MV-4-11 (cell line): ENCODE measurements at regions not wholly inside any gene's neighbourhood (a gene's known extent, or its start where the extent isn't known, plus 50 kb on each side); places are given as distances from the start of the nearest gene placed in this dataset.

Experiments
- DNase-seq: peaks from one replicate; lab custom pipeline; 2025; lab: John Stamatoyannopoulos, UW

DNA sequence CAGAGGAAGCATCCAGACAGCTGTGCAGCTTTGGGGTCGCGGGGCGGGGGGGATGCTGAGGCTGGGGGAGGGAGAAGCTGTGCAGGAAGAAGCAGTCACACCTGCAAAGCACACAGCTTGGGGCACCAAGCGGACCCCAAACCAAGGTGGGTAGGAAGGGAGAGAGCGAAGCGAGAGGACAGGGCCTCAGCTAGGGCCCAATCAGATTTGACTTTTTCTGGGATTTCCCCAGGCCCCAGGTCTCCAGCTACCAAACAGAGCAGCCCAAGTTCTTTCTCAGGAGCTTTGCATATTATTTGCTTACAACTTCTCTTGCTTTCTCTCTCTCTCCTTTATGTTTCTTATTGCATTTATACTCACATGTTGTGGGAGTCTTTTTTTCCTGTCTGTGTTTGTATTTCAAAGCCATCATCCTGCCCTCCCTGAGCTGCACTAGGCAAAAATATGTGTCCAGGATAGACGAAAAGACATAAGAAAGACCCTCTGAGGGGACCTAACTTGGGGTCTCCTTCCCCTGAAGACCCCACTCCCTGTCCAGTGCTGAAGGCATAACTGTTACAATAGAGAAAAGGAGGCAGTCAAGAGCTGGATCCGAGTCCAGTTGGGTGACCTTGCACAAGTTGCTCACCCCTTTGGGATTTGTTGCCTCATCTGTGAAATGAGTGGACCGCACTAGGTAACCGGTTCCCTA, 50.6 kb upstream of the SMNDC1 start:
- no peak for DNase-seq

DNA sequence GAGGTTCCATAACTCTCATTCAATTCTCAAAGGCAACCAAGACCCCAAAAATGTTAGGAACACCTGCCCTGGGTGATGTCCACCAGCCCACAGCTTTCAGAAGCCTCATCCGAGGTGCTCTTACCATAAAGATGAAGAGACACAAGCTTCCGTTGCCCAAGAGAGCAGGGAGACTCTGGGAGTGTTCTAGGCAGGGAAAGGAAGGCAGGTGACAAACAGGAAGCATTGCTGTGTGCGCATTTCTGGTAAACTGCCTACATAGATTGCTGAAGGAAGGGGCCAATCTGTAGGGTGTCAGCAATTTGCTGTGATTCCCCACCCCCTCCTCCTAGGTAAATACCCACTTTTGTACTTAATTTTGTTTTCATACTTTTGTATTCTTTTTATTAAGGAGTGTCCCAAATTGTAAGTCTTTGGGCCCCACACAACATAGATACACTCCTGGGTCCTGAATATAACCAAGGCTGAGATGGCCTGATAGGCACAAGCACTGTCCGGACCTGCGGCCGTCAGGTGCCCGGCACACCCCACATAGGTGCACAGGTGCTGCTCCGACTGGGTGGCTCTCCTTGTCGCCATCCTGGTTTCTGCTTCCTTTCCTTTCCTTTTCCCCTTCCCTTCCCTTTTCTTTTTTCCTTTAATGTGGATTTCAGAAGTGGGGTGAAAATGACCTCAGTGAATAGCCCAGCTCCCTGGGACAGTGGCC, 51.4 kb upstream of the SMNDC1 start:
- DNase-seq, result no peak

DNA sequence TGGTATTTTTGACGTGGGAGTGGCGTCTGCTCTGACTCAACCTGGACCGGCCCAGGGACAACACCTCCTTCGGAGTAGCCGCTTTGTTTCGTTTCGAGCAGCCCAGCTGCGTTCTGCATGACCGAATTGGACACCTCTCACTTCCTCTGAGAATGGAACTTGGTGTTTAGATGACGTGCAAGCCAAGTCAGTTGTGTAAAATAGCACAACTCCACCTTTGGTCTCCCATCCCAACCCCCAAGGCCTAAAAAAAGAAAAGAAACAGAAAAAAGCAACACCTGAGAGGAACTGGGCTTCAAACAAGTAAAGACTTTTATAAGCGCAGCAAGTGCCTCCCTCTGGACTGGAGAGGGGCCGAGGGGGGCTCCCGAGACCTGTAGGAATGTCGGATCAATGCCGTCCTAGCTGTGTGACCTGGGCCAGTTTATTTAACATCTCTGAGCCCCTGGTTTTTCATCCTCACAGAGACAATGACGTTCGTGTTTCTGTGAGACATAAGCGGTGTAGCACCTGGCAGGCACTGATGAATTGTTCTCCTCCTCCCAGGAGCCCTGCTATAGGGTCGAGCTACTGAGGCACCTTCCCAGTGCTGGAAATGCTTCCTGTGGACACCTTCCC, 52.0 kb upstream of the SMNDC1 start:
- peak; percentile 65 for DNase-seq

DNA sequence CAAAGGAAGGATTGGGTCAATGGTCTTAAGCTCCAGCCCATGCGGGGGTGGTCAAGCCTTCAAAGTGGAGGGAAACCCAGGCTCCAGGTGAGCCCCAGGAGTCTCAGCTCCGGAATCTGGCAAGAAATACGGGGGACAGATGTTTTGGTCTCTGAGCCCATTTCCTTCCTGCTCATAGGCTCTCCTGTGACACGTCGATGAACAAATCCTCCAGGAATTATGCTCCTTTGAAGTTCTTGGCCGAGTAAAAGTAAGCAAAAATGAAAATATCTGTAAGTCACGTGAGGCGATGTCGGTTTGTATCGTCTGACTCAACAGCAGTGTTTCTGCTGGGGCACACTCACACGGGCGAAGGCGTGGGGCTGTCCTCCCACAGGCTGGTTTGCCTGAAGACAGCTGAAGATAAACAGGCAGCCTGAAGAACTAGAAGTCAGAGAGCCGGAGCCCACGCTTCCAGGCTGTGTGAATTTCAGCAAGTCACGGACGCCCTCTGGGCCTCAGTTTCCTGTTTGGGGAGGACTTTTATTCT, 52.6 kb upstream of the SMNDC1 start:
- no peak for DNase-seq

DNA sequence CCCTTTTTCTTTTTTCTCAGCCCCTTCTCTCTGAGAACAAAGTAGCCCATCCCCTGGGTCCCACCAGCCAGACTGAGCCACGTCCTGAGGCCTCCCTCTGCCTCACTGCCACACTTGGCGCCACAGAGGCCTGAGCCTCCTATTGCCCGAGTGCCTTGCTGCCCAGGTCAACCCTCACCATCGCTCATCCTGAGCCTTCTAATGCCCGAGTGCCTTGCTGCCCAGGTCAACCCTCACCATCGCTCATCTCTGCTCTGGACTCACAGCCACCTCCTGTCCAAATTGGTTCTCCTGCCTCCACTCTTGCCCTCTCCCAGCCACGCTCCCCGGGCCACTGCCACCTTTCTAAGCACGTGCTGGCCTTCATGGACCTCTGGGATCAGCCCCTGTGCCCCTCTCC, 53.2 kb upstream of the SMNDC1 start:
- DNase-seq, result no peak

DNA sequence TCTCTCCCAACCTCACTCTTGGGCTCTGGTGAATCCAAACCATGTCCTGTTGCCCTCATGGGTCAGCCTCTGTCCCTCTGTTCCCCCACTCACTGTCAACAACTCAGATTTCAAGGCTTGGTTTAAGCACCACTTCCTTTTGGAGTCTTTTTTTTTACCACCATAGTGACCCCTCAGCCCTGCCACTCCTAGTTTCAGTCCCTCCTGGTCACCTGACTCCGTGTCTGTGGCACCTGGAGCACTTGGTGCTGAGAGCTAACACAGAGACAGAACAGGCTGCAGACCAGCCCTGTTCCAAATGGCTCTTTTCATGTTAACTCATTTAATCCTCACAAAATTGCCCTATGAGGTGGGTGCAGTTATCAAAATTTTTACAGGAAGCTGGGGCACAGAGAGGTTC, 53.6 kb upstream of the SMNDC1 start:
- no peak for DNase-seq

DNA sequence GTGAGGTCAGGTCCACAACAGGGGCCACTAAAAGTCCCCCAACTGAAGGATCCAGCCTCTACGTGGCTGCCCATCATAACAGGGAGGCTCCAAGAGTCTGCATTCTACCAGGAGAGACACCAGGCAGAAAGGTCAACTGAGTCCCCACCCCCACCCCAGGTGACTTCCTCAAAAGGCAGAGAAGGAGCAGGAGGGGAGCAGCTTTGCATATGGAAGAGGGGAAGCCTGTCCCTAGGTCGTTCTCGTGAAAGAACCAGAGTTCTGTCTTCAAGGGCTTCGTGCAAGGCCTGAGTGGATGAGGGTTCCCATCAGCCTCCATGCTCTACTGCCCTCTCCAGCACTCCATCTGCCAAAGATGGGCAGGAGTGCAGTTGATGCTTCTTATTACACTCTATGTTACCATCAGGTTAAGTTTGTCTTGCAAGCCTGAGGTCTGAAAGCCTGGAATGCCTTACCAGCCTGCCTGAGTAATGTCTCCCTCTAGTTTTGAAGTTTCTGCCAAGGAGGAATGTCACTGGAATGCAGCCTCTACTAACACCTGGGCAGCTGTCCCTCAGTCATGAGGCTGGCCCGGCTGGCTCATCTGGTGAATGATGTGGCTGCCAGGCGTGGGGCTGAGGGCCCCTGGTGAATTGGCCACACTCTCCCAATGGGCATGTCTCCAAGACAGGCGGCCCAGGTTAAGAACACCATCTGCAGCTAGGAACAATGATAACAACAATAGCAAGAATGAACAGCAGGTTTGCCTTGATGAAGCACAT, 54.3 kb upstream of the SMNDC1 start:
- DNase-seq, result no peak

DNA sequence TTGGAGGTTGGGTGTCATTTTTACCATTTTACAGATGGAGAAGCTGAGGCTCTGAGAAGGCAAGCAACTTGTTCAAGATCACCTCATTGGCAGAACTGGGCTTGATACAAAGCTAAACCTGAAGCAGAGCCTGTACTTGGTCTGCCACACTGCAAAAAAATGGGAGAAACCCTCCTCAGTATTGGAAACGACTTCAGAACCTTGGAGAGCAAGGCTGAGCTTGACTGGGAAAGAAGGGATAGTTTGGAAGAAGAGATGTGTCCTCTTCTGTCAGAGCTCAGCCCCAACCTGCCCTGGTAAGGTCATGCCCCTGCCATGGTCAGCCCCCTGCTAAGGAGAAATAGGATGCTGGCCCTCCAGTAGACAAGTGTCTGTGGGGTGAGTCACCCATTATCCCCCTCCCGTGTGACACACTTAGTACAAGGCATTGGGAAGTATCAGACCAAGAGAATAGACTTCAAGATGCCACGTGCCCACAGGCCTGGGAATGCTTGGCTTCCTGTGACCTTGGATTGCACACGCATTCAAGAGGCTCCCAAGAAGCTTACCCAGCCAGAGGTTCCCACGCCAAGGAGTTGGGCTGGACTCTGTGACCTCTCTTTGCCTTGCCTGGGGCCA, 56.2 kb upstream of the SMNDC1 start:
- no peak for DNase-seq

DNA sequence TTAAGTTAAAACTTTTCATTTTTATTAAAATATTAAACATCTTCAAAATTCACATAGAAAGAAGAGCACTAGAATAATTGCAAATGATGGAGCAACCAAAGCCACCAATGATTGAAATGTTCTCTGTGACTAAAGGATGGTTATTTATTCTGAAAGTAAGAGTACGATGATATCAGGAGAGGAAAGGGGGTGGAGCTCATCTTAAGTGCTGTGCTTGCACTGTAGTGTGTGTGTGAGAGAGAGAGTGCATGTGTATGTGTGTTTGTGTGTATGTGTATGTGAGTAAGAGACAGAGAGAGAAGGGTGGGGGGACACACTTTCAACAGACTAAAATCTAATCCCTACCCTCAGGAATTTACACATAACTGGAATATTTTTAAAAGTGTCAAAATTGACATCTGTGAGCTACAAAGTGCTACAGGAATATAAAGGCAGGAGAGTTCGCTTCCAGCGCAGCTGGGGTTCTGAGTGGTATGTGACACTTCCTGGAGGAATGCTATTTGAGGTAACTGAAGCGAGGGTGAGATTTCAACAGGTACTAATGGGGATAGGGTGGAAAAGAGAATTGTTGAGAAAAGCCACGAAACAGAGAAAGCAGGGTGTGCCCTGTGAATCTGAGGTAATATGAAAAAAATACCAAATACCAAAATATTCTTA, 57.2 kb upstream of the SMNDC1 start:
- no peak for DNase-seq

DNA sequence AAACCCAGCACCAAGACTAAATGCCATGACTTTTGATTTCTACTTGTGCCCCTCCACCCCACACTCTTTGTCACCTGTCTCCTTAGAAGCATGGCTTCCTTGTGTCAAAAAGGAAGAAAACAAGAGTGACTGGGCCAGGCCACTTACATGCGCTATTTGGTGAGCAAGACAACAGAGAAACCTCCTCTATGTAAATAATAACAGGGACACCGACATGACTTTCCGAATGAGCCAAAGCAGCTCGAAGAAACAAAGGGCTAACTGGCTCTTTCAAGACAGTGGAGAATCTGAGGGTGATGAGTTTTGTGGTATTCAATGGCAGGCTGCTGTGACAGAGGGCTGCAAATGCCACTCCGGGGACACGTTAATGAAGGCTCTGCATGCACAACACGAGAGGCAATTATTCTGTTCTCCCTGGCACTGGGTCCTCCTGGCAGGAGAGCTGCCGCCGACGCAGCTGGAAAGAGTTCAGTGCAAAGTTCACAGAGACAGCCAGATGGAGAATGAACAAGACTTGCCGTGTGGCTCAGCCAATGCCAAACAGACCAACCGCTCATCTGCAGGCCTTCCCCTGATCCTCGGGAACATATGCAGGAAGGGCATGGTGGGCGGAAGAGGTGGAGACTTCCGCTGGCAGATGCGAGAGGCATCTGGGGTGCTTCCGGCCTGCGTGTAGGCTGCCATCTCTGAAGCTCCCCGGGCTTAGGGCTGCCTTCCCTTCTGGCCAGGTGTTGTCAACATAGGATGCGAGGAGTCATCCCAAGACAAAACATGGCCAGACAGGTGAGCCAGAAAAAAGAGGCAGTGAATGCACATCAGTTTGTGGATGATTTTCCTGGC, 59.1 kb upstream of the SMNDC1 start:
- DNase-seq, result no peak

DNA sequence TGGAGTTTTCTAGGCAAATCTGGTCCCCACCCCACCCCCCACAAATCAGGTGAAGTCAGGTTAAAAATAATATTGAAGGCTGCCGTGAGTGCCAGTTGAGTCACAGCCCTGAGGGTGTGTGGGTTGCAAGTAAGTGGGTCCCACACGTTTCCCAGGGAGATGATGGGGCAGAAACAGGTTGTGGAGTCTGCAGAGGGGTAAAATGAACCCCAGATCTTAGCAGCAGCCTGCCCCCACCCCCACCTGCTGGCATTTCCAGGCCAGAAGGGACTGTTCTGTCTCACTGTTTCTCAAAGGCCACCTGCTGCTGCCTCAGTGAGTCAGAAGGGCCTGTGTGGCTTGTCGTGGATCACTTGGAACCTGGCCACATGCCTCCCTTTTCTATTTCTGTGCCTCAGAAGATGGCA, 59.8 kb upstream of the SMNDC1 start:
- DNase-seq, result no peak

DNA sequence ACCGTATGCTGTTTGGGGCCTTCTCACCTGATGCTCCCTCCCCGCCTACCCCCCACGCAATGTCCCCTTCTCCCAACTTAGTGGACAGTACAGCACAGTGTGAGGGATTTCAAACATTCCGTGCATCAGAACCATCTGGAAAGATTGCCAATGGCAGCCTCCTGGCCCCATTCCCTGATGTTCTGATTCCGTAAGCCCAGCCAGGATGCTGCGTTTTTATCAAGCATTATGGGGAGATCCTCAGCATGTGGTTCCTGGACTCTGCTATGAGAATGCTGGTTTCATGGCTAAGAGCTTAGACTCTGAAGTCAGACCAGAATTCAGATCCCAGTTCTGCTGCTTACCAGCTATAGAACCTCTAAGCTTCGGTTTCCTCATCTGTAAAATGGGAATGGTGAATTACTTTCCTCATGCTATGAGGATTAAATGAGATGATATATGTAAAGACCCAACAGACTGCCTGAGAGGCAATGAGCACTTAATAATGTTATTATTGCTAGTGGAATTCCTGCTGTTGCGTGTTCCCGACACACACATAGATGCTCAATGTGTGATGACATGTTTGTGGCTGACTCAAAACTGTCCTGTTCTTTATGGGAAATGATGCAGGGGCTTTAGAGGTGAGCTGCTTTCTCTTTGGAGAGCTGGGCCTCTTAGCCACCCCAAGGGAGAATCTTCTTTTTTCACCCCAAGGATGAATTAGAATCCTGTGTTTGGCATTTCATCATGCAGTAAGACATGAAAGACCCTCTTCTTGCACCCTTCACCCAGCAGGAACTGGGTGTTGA, 60.8 kb upstream of the SMNDC1 start:
- no peak for DNase-seq

DNA sequence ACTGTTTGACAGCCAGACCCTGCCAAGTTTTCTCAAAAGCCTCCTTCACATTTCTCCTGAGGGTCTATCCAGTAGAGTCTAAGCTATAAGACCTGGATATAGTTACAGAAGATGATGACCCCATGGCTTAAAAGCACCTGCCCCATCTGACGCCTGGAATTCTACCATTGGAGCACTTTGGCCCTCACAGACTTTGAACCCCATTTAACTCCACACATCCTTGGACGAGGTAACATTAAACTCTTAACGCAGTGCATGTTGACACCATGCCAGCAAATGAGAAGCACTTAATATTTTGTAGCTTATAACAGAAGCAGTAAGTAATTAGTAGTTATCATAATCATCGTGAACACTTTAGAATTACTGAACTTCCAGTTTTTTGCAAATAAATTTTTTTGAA, 61.9 kb upstream of the SMNDC1 start:
- DNase-seq, result no peak

DNA sequence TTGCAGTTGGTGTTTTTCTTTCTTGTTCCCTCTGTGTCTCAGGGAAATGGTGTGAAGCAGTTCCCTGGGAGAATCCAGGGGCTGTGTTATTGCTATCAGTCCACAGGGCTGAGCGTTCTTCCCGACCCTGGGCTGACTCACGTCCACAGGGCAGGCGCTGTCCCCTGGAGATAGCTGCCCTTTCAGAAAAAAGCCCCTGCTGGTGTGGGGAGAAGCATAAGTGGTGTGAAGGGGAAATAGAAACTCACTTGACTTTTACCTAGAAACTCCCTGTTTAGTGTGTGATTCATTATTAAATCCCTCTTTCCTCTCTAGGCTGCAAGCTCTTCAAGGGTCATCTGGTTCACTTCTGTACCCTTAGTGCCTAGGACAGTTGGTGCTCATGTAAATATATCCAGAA, 63.3 kb upstream of the SMNDC1 start:
- DNase-seq, result no peak

DNA sequence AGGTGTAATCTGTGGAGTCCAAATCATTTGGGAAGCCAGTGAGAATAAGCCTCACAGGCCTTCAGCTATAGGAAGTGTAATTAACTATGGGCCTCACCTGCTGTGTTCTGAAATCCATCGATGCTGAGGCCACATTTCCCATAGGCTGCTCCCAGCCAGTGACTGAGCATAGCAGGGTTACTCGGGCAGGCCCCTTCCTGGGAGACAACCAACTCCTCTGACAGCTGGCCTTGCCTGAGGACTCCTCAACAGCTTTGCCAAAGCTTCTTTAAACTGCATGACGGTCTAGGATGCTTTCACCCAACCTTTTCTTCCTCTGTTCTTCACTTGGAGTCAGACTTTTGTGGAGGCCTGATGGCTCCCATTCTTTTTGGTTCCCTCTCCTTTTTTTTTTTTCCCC, 63.8 kb upstream of the SMNDC1 start:
- no peak for DNase-seq

DNA sequence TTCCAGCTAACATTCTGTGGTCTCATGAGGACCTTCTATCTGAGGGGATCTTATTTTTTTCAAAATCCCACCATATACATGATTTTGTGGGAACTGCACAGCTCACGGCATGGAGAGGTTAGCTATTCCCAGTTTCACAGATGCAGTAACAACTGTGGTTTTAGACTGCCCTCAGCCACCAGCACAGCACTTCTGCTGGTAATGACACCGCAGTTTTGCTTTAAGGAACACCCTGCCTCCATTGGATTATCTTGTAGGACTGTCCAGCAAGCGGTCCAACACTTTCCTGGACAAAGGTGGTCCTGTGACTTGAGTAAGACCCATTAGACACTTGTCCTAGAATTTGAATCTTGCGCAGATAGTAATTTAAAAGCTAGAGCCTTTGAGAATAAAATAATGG, 65.3 kb upstream of the SMNDC1 start:
- DNase-seq, result no peak

DNA sequence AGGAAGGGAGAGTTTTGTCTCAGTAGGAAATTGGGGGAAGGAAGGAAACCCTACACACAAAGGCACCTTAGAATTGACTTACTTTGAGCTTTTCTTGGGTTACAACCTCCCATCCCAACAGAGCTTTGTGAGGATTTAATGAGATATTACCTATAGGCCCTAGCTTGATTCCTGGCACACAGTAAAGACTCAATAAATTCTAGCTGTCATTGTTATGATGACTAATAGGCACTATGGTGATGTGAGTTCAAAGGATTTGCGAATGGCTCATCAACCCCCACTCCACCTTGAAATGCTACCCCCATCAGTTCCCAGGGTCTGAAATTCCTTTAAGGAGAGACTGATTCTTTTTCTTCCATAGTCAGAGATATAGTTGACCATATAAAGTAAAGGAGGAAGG, 67.9 kb upstream of the SMNDC1 start:
- peak; percentile 16 for DNase-seq

DNA sequence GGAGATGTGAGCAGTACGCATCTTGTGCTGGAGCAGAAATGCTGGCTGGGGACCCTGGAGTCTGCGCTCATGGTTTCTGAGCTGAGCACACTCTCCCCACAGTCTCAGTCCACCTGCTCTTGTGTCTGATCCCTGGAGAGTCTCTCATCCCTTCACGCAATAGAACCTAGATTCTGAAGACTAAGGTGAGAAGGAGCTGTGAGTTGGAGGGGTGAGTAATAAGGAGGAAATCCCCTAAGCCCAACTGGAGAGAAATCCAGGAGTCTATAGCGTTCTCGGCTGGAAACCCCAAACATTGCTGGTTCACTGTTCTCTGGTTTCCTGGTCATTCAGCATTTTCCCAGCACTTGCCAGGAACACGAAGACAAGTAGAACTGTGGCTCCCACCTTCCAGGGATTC, 68.3 kb upstream of the SMNDC1 start:
- no peak for DNase-seq

DNA sequence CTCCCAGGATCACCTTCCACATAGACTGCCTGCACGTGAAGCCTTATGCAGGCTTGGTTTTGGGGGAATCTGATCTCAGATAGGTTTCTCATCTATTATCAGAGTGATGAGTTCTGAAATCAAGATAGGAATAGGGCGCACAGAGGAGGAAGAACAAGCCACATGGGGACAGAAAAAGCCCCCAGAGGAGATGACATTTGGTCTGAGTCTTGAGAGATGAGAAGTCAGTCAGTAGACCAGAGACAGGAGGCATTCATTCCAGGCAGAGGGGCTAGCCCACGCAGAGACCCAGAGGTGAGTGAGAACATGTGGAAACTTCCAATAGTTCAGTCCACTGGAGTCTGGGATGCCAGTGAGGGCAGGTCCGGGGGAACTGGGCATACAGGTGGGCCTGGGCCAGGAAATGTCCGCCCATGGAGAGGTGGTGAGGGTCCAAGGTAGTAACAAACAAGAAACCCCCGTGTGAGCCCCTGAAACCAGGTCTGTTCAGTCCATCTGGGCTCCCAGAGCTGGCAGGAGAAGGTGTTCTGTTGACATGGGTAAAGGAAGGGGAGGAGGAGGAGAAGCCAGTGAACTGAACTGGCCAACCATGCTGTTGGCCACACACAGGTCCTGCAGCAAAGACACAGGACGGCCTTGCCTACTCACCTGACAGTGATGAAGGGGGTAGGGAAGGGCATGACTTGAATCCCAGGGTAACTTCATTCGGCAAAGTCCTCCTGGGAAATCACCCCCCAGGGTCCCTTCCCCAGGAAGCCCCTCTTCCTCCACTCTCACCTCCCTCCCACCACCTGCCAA, 69.3 kb upstream of the SMNDC1 start:
- no peak for DNase-seq
